SH-SY5Y (cell line): ENCODE measurements at regions not wholly inside any gene's neighbourhood (a gene's known extent, or its start where the extent isn't known, plus 50 kb on each side); places are given as distances from the start of the nearest gene placed in this dataset.

Experiments
- GATA2 ChIP-seq: IDR thresholded peaks from 2 replicates; pipeline ENCODE4 v1.6.1; 2011; ENCODE audit warnings: mild to moderate bottlenecking, low read depth, low read length
- GATA3 ChIP-seq: IDR thresholded peaks from 2 replicates; pipeline ENCODE4 v1.6.1; 2011; ENCODE audit warnings: low read depth, mild to moderate bottlenecking, low read length, moderate library complexity

DNA sequence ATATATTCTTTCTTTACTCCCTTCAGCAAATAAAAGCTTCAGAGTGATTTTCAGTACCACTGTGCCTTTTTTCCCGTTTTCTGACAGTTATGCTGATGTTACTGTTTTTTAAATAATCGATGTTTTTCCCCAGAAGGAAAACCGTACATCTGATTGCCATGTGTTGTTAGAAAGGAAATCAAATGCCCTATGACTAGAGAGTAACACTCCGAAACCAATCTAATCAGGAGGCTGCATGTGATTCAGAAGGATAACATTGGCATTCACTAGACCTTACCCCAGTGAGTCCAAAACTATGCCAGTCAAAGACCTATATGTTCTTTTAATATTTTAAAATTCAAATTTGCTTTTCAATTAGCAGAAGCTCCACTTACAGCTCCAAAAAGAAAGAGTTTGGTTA lies 116.3 kb downstream of the TMEM26 start:
- no peak for TF ChIP-seq GATA2
- no peak for TF ChIP-seq GATA3
